ENCODE measurements at regions not wholly inside any gene's neighbourhood (a gene's known extent, or its start where the extent isn't known, plus 50 kb on each side); places are given as distances from the start of the nearest gene placed in this dataset.

- TF ChIP-seq POLR2AphosphoS5 (IDR thresholded peaks at IDR 0.05; ENCODE audit: low read depth, low read length) (no peak), TCF7L2 (IDR thresholded peaks at IDR 0.05; ENCODE audit: low read depth, low read length) (no peak), REST (IDR thresholded peaks at IDR 0.05; ENCODE audit: insufficient read depth in 1 of 2, low read depth in 2 of 2, low read length in 1 of 2) (no peak), SIN3A (IDR thresholded peaks at IDR 0.05; ENCODE audit: borderline replicate concordance, insufficient read depth, low read depth, low read length) (no peak)
- TF ChIP-seq, protein P1, sequence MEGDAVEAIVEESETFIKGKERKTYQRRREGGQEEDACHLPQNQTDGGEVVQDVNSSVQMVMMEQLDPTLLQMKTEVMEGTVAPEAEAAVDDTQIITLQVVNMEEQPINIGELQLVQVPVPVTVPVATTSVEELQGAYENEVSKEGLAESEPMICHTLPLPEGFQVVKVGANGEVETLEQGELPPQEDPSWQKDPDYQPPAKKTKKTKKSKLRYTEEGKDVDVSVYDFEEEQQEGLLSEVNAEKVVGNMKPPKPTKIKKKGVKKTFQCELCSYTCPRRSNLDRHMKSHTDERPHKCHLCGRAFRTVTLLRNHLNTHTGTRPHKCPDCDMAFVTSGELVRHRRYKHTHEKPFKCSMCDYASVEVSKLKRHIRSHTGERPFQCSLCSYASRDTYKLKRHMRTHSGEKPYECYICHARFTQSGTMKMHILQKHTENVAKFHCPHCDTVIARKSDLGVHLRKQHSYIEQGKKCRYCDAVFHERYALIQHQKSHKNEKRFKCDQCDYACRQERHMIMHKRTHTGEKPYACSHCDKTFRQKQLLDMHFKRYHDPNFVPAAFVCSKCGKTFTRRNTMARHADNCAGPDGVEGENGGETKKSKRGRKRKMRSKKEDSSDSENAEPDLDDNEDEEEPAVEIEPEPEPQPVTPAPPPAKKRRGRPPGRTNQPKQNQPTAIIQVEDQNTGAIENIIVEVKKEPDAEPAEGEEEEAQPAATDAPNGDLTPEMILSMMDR (IDR thresholded peaks at IDR 0.05): no peak
- no peaks in the 10 kb centered on the region for H3K27me3 ChIP-seq (ENCODE audit: control insufficient read depth, insufficient read depth, low read length)
- intact Hi-C loops (cut with micrococcal nuclease; ENCODE audit: unreplicated experiment): no loop called here
- POLR2A ChIA-PET: no interaction called here
- H3K4me1 ChIP-seq (ENCODE audit: control insufficient read depth, insufficient read depth, low read length): no peaks in the 10 kb centered on the region
- BruUV-seq (replicated peaks): no TSS peak
- DNase-seq (ENCODE audit: low read depth, low spot score): no peak
- H3K9me3 ChIP-seq (ENCODE audit: control insufficient read depth, insufficient read depth, low read depth, low read length): no peaks in the 10 kb centered on the region
- in situ Hi-C loops (cut with HindIII; ENCODE audit: low pct_unique_long_range_greater_than_20kb, low sequenced_read_pairs): no loop called here
- no peak overlapping the region for H3K27ac ChIP-seq (ENCODE audit: low read length)
- no peaks in the 10 kb centered on the region for H3K36me3 ChIP-seq (ENCODE audit: control insufficient read depth, insufficient read depth, low read length)
- no peak for ATAC-seq
- H3K4me3 ChIP-seq (ENCODE audit: low read depth in 2 of 2, low read length in 2 of 2): no peak overlapping the region
- CTCF ChIA-PET: no interaction called here
Measured at GRCh38 chr17:70314096-70314495, 144.8 kb downstream of the KCNJ2 start.

- ATAC-seq: no peak
- no peak for DNase-seq (ENCODE audit: low read depth, low spot score)
- Histone ChIP-seq H3K36me3 (ENCODE audit: control insufficient read depth, insufficient read depth, low read length) (no peaks in the 10 kb centered on the region), H3K27me3 (ENCODE audit: control insufficient read depth, insufficient read depth, low read length) (no peaks in the 10 kb centered on the region), H3K4me1 (ENCODE audit: control insufficient read depth, insufficient read depth, low read length) (no peaks in the 10 kb centered on the region), H3K9me3 (ENCODE audit: control insufficient read depth, insufficient read depth, low read depth, low read length) (no peaks in the 10 kb centered on the region), H3K27ac (ENCODE audit: low read length) (no peak overlapping the region), H3K4me3 (ENCODE audit: low read depth in 2 of 2, low read length in 2 of 2) (no peak overlapping the region)
- in situ Hi-C loops (cut with HindIII; ENCODE audit: low pct_unique_long_range_greater_than_20kb, low sequenced_read_pairs) (no loop called here), intact Hi-C loops (cut with micrococcal nuclease; ENCODE audit: unreplicated experiment) (no loop called here)
- BruUV-seq (replicated peaks): no TSS peak
- ChIA-PET CTCF (no interaction called here), POLR2A (no interaction called here)
- TF ChIP-seq TCF7L2 (IDR thresholded peaks at IDR 0.05; ENCODE audit: low read depth, low read length) (no peak), SIN3A (IDR thresholded peaks at IDR 0.05; ENCODE audit: borderline replicate concordance, insufficient read depth, low read depth, low read length) (no peak), REST (IDR thresholded peaks at IDR 0.05; ENCODE audit: insufficient read depth in 1 of 2, low read depth in 2 of 2, low read length in 1 of 2) (no peak), POLR2AphosphoS5 (IDR thresholded peaks at IDR 0.05; ENCODE audit: low read depth, low read length) (no peak)
- TF ChIP-seq, protein P1 (IDR thresholded peaks at IDR 0.05): no peak
Measured at GRCh38 chr17:70314506-70314905, 145.2 kb downstream of the KCNJ2 start.

Data from Panc1 (cell line).